NCI-H345 treated with DMSO at 0.1 percent for 48 hours (cell line): ENCODE measurements at regions not wholly inside any gene's neighbourhood (a gene's known extent, or its start where the extent isn't known, plus 50 kb on each side); places are given as distances from the start of the nearest gene placed in this dataset.
"Not testable (repeated sequence)": the region's sequence is repeated elsewhere in the genome, so short reads cannot be mapped to it uniquely, and the experiment has no call there.

Experiments used
- DNase-seq: peaks from one replicate; lab custom pipeline; 2025; ENCODE audit not compliant: unreplicated experiment; lab: John Stamatoyannopoulos, UW

GRCh38 chr2:199040522-199040921 is 417.2 kb downstream of the SATB2 start:
- no peak for DNase-seq

GRCh38 chr2:199033761-199034160 is 424.0 kb downstream of the SATB2 start:
- DNase-seq = not testable (repeated sequence)

GRCh38 chr2:199025146-199025545 is 432.6 kb downstream of the SATB2 start:
- DNase-seq = no peak

- no peak for DNase-seq
Observed at GRCh38 chr2:199024224-199024623, 433.5 kb downstream of the SATB2 start.

GRCh38 chr2:199019898-199020507 is 437.7 kb downstream of the SATB2 start:
- peak; percentile 13 for DNase-seq

- DNase-seq = no peak
Observed at GRCh38 chr2:199018826-199019225, 438.9 kb downstream of the SATB2 start.

GRCh38 chr2:199015072-199015471 is 442.7 kb downstream of the SATB2 start:
- no peak for DNase-seq

GRCh38 chr2:199014226-199014625 is 443.5 kb downstream of the SATB2 start:
- no peak for DNase-seq

- no peak for DNase-seq
Observed at GRCh38 chr2:199011908-199012307, 445.8 kb downstream of the SATB2 start.

- DNase-seq = no peak
Observed at GRCh38 chr2:198994678-198995077, 463.1 kb downstream of the SATB2 start.

- no peak for DNase-seq
Observed at GRCh38 chr2:198991431-198991830, 466.3 kb downstream of the SATB2 start.

GRCh38 chr2:198975779-198976178 is 482.0 kb downstream of the SATB2 start:
- no peak for DNase-seq

GRCh38 chr2:198973785-198974184 is 484.0 kb downstream of the SATB2 start:
- no peak for DNase-seq

GRCh38 chr2:198973181-198973580 is 484.6 kb downstream of the SATB2 start:
- no peak for DNase-seq

- no peak for DNase-seq
Observed at GRCh38 chr2:198968545-198968944, 489.2 kb downstream of the SATB2 start.

- no peak for DNase-seq
Observed at GRCh38 chr2:198966269-198966668, 491.5 kb downstream of the SATB2 start.

- no peak for DNase-seq
Observed at GRCh38 chr2:198961547-198961946, 496.2 kb downstream of the SATB2 start.

GRCh38 chr2:198957181-198957580 is 500.6 kb downstream of the SATB2 start:
- no peak for DNase-seq

GRCh38 chr2:198953328-198953727 is 504.4 kb downstream of the SATB2 start:
- DNase-seq = no peak

- no peak for DNase-seq
Observed at GRCh38 chr2:198950803-198951202, 506.9 kb downstream of the SATB2 start.

- DNase-seq = no peak
Observed at GRCh38 chr2:198945496-198945895, 512.2 kb downstream of the SATB2 start.

- no peak for DNase-seq
Observed at GRCh38 chr2:198930170-198930569, 527.6 kb downstream of the SATB2 start.

- no peak for DNase-seq
Observed at GRCh38 chr2:198928026-198928425, 529.7 kb downstream of the SATB2 start.
